Fibroblast of pulmonary artery (primary cell): ENCODE measurements at regions not wholly inside any gene's neighbourhood (a gene's known extent, or its start where the extent isn't known, plus 50 kb on each side); places are given as distances from the start of the nearest gene placed in this dataset.

Experiments used
- DNase-seq: peaks from one replicate; pipeline ENCODE4 v3.0.0-alpha.2; 2010; ENCODE audit warnings: low read depth
- H3K4me3 ChIP-seq: replicated peaks from 2 replicates; pipeline ENCODE4 v1.5.1; 2011; ENCODE audit warnings: low read depth, mild to moderate bottlenecking, control low read depth, low read length, moderate library complexity
- TF ChIP-seq, protein P1 (sequence below): IDR thresholded peaks from 2 replicates; pipeline ENCODE4 v1.5.1; 2011; ENCODE audit warnings: mild to moderate bottlenecking, control low read depth, low read length, inconsistent platforms; ENCODE audit errors: missing control alignments

DNA sequence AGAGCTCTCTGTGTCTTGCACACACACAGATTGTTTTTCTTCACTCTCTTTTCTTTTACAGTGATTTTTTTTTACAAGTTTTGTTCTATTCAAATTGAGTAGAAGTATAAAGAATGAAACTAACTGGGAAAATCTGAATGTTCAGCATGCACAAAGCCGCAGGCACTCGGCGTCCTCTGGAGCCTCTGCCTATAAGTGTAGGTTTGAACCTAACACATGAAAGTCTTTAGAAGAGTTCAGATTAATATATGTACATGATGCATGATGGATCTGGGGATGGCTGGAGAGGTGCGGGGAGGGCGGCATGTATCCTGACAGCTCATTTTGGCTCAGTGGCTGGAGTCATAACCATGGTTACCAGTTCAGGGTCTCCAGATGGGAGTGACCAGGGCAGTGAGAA lies 301.1 kb upstream of the CDH4 start:
- no peak overlapping the region for H3K4me3 ChIP-seq
- no peak for DNase-seq
- TF ChIP-seq, protein P1, sequence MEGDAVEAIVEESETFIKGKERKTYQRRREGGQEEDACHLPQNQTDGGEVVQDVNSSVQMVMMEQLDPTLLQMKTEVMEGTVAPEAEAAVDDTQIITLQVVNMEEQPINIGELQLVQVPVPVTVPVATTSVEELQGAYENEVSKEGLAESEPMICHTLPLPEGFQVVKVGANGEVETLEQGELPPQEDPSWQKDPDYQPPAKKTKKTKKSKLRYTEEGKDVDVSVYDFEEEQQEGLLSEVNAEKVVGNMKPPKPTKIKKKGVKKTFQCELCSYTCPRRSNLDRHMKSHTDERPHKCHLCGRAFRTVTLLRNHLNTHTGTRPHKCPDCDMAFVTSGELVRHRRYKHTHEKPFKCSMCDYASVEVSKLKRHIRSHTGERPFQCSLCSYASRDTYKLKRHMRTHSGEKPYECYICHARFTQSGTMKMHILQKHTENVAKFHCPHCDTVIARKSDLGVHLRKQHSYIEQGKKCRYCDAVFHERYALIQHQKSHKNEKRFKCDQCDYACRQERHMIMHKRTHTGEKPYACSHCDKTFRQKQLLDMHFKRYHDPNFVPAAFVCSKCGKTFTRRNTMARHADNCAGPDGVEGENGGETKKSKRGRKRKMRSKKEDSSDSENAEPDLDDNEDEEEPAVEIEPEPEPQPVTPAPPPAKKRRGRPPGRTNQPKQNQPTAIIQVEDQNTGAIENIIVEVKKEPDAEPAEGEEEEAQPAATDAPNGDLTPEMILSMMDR, result no peak

DNA sequence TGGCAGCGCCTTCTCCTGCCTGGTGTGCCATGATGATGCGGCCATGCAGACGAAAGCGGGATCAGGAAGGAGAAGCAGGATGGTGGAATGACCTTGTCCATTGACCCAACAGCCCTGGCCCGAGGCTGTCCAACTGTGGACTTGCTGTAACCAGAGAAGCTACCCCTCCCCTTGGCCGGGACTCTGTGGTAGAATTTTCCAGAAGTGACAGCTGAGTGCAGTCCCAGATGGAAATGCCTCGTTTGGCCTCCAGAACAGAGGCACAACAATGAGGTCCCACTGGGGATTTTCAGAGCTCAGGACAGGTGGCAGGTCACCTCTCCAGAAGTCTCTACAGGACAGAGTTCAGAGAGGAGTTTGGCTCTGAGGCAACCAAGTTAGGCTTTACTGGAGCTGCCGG lies 299.2 kb upstream of the CDH4 start:
- no peak for DNase-seq
- no peak overlapping the region for H3K4me3 ChIP-seq
- TF ChIP-seq, protein P1, result no peak

DNA sequence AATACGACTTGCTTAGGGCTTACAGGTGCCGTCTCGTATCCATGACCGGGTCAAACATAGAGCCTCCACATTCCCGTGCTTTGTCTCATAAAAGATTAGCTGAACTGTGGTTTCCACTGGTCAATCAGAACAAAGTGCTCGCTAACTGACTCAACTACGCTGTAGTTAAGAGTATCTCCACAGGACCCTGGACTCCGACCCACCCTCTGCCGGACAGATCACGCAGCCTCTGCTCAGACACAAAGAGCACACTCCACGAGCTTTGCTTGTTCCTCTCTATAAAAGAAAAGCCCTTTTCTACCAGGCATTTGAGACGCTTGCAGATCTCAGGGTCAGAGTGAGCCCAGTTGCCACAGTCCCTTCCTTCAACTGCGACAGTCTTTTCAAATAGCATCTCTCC lies 298.7 kb upstream of the CDH4 start:
- H3K4me3 ChIP-seq, result no peak overlapping the region
- TF ChIP-seq, protein P1, result no peak

DNA sequence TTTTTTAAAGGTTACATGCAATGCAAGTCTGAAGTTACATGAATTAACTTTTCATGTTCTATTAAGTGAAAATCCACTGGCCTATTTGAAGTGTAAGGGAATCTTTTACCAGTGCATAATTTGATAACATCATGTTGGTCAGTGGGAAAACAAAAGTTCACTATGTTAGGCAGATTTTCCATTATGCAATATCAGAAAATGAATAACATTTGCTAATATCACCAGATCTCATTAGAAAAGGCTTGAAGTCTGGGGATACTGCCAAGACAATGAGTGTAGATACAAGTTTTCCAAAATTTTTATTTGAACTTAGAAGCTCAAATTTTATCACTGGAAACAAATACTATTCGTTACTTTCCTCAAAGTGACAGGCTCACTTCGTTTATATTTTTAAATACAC lies 296.4 kb upstream of the CDH4 start:
- H3K4me3 ChIP-seq, result no peak overlapping the region
- no peak for DNase-seq
- TF ChIP-seq, protein P1, result no peak

More for the DNA sequence above, 298.7 kb upstream of the CDH4 start:
- DNase-seq, result no peak

DNA sequence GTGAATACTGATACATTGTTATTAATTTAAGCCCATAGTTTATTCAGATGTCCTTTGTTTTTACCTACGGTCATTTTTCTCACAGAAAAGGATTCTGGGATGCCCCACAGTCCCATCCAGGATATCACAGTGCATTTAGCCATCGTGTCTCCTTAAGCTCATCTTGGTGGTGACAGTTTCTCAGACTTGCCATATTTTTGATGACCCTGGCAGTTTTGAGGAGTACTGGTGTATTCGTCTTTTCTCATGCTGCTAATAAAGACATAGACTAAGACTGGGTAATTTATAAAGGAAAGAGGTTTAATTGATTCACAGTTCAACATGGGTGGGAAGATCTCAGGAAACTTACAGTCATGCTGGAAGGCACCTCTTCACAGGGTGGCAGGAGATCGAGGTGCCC lies 295.9 kb upstream of the CDH4 start:
- no peak for DNase-seq
- TF ChIP-seq, protein P1, result no peak
- no peak overlapping the region for H3K4me3 ChIP-seq

DNA sequence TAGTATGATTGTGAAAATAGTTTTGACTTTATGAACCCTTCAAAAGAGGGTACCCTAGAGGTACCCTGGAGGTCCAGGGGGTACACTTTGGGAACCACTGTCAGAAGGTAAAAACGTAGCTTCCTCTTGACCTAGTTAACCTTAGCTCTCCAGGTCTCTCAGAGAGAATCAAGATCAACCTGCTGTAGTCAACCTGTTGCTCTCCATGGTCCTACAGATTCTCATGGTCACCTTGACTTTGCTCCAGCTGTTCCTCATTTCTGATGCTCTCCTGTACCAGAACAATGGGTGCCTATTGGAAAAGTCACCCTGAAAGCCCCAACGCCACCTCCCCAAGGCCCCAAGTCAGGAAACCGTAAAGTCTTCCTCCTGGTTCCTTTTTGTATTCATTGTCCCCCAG lies 294.4 kb upstream of the CDH4 start:
- H3K4me3 ChIP-seq, result no peak overlapping the region
- TF ChIP-seq, protein P1, result no peak
- DNase-seq, result no peak

DNA sequence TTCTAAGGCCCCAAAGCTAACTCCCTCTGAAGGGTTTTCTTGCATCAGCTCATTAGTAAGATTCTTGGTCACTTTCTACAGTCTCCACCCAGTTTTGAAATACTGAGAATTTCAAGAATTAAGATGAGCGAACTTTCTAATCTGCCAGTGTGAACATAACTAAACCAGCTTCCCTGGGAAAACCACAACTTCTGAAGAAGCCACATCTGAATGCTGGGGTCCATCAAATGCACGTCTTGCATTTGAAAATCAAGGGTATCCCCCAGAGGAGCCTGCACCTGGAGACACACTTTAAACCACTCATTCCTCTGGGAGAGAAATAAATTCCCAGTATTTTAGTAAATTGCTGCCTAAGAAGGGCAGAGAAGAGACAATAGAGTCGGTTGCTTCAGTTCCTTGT lies 292.1 kb upstream of the CDH4 start:
- TF ChIP-seq, protein P1, result no peak
- H3K4me3 ChIP-seq, result no peak overlapping the region

More for the DNA sequence above, 292.1 kb upstream of the CDH4 start:
- no peak for DNase-seq
